HCT116 (cell line): ENCODE measurements at regions not wholly inside any gene's neighbourhood (a gene's known extent, or its start where the extent isn't known, plus 50 kb on each side); places are given as distances from the start of the nearest gene placed in this dataset.
A peak's percentile ranks its signal among the peaks of the same experiment; 100 is the strongest.

Experiments
- ATAC-seq: fragments of 200-7000 bp; cut with Tn5 transposase; 2 replicates; pipeline ENCODE4 v1.9.1; 2020; ENCODE audit warnings: mild to moderate bottlenecking, moderate library complexity
- BruUV-seq: library from RNA; stranded (reverse); fragments of 400-500 nt; replicated peaks from 2 replicates; lab custom pipeline; 2021; lab: Mats Ljungman, UMichigan
- CTCF ChIA-PET: fragments of 300-600 bp; sonication (Branson Sonifier 250); formaldehyde crosslinking; loops from one replicate; lab custom pipeline; 2021; ENCODE audit warnings: antibody characterized with exemption; lab: Charles Lee
- POLR2A ChIA-PET: fragments of 300-600, 350-600 bp; sonication (Branson Sonifier 250); formaldehyde crosslinking; loops from one replicate; lab custom pipeline; 2021; ENCODE audit warnings: antibody characterized with exemption; lab: Charles Lee
- RAD21 ChIA-PET, 2 experiments: fragments of 300-600 bp; sonication (Branson Sonifier 250); formaldehyde crosslinking; loops; one replicate each; lab custom pipeline; 2023; ENCODE audit warnings: low total read pairs in 2 of 2; ENCODE audit not compliant: uncharacterized antibody in 2 of 2, unreplicated experiment in 2 of 2, low non-redundant PET in 1 of 2; lab: Charles Lee
- DNase-seq: peaks from one replicate; pipeline ENCODE4 v3.0.0-alpha.2; 2010; ENCODE audit warnings: low read depth, low spot score
- H2AFZ ChIP-seq: fragments of 200-600 bp; shearing (Covaris generic), sonication (generic); 2 replicates; pipeline ENCODE4 v1.6.1; 2017; ENCODE audit warnings: low read depth, mixed run types, mixed read lengths, antibody characterized with exemption, low read length; ENCODE audit not compliant: poor library complexity, severe bottlenecking
- H3K27ac ChIP-seq: 2 replicates; pipeline ENCODE4 v1.5.1; 2012; ENCODE audit warnings: low read depth, low read length
- H3K27me3 ChIP-seq: fragments of 200-600 bp; sonication (generic); 2 replicates; pipeline ENCODE4 v1.6.1; 2016; ENCODE audit warnings: mixed run types, low read length, mixed read lengths; ENCODE audit not compliant: insufficient read depth
- H3K36me3 ChIP-seq, 2 experiments: fragments of 200-500 bp in 1 of 2; fragments of 200-600 bp in 1 of 2; sonication (Bioruptor generic) in 1 of 2; sonication (generic) in 1 of 2; 2 replicates each; pipeline versions ENCODE4 v1.5.1 to v1.6.1; 2014 to 2016; ENCODE audit warnings: low read length in 2 of 2, inconsistent platforms in 1 of 2, mixed read lengths in 1 of 2, mixed run types in 1 of 2; ENCODE audit not compliant: insufficient read depth in 2 of 2, control insufficient read depth in 1 of 2
- H3K4me1 ChIP-seq, 2 experiments: fragments of 200-600 bp in 1 of 2; sonication (generic) in 1 of 2; 2 replicates each; pipeline versions ENCODE4 v1.5.1 to v1.6.1; 2012 to 2017; ENCODE audit warnings: low read length in 2 of 2, inconsistent platforms in 1 of 2, mild to moderate bottlenecking in 1 of 2, mixed read lengths in 1 of 2, mixed run types in 1 of 2, moderate library complexity in 1 of 2; ENCODE audit not compliant: insufficient read depth in 2 of 2, control insufficient read depth in 1 of 2
- H3K4me2 ChIP-seq: fragments of 200-600 bp; sonication (generic); 2 replicates; pipeline ENCODE4 v1.6.1; 2017; ENCODE audit warnings: mixed run types, low read length, mixed read lengths
- H3K4me3 ChIP-seq, 2 experiments: fragments of 200-600 bp in 1 of 2; sonication (generic) in 1 of 2; replicated peaks in 1 of 2; 2 replicates each; pipeline ENCODE4 v1.5.1; 2011 to 2016; ENCODE audit warnings: low read length in 2 of 2, control low read depth in 1 of 2, low read depth in 1 of 2, mild to moderate bottlenecking in 1 of 2, mixed read lengths in 1 of 2, mixed run types in 1 of 2
- H3K79me2 ChIP-seq: fragments of 200-600 bp; sonication (generic); 2 replicates; pipeline ENCODE4 v1.6.1; 2017; ENCODE audit warnings: mild to moderate bottlenecking, mixed run types, low read length, moderate library complexity, mixed read lengths; ENCODE audit not compliant: insufficient read depth
- H3K9ac ChIP-seq: fragments of 200-600 bp; sonication (generic); 2 replicates; pipeline ENCODE4 v1.6.1; 2016; ENCODE audit warnings: low read length, mixed read lengths
- H3K9me2 ChIP-seq: fragments of 200-600 bp; sonication (generic), shearing (Covaris generic); 2 replicates; pipeline ENCODE4 v1.6.1; 2017; ENCODE audit warnings: mixed run types, mild to moderate bottlenecking, moderate library complexity; ENCODE audit not compliant: insufficient read depth
- H3K9me3 ChIP-seq, 2 experiments: fragments of 200-500 bp in 1 of 2; fragments of 200-600 bp in 1 of 2; sonication (Bioruptor generic) in 1 of 2; sonication (generic) in 1 of 2; 2 replicates each; pipeline ENCODE4 v1.6.1; 2014 to 2017; ENCODE audit warnings: low read length in 2 of 2, mixed read lengths in 2 of 2, inconsistent platforms in 1 of 2, low read depth in 1 of 2, mild to moderate bottlenecking in 1 of 2, mixed run types in 1 of 2, moderate library complexity in 1 of 2; ENCODE audit not compliant: control insufficient read depth in 1 of 2, insufficient read depth in 1 of 2
- H4K20me1 ChIP-seq: fragments of 200-600 bp; sonication (generic), shearing (Covaris generic); 2 replicates; pipeline ENCODE4 v1.6.1; 2017; ENCODE audit warnings: mixed run types, mild to moderate bottlenecking, moderate library complexity; ENCODE audit not compliant: insufficient read depth
- CBX3 ChIP-seq: IDR thresholded peaks from 2 replicates; pipeline ENCODE4 v1.6.1; 2012; ENCODE audit warnings: low read depth
- CEBPB ChIP-seq: IDR thresholded peaks from 2 replicates; pipeline ENCODE4 v1.6.1; 2012; ENCODE audit warnings: low read depth
- EGR1 ChIP-seq: IDR thresholded peaks from 2 replicates; pipeline ENCODE4 v1.6.1; 2012; ENCODE audit warnings: low read depth
- ELF1 ChIP-seq: IDR thresholded peaks from 2 replicates; pipeline ENCODE4 v1.6.1; 2012; ENCODE audit warnings: low read depth, borderline replicate concordance
- EZH2 ChIP-seq: fragments of 200-600 bp; sonication (generic); IDR thresholded peaks from 2 replicates; pipeline ENCODE4 v1.6.1; 2017; ENCODE audit warnings: antibody characterized with exemption, mixed run types
- EZH2phosphoT487 ChIP-seq: fragments of 200-600 bp; IDR thresholded peaks from 2 replicates; pipeline ENCODE4 v1.6.1; 2018; ENCODE audit warnings: antibody characterized with exemption, borderline replicate concordance
- FOSL1 ChIP-seq: IDR thresholded peaks from 2 replicates; pipeline ENCODE4 v1.6.1; 2012; ENCODE audit warnings: low read depth
- JUND ChIP-seq: IDR thresholded peaks from 2 replicates; pipeline ENCODE4 v1.6.1; 2012
- POLR2A ChIP-seq: IDR thresholded peaks from 2 replicates; pipeline ENCODE4 v1.7.0; 2011; ENCODE audit warnings: borderline replicate concordance; ENCODE audit not compliant: insufficient read depth, insufficient read length; ENCODE audit errors: extremely low read depth
- POLR2AphosphoS5 ChIP-seq: IDR thresholded peaks from 2 replicates; pipeline ENCODE4 v1.6.1; 2011; ENCODE audit warnings: mild to moderate bottlenecking, low read depth, low read length, moderate library complexity
- RAD21 ChIP-seq: IDR thresholded peaks from 2 replicates; pipeline ENCODE4 v1.6.1; 2012; ENCODE audit warnings: low read depth, mild to moderate bottlenecking
- SIN3A ChIP-seq: IDR thresholded peaks from 2 replicates; pipeline ENCODE4 v1.6.1; 2012; ENCODE audit warnings: low read depth
- SP1 ChIP-seq: IDR thresholded peaks from 2 replicates; pipeline ENCODE4 v1.6.1; 2012; ENCODE audit warnings: low read depth
- SRF ChIP-seq: IDR thresholded peaks from 2 replicates; pipeline ENCODE4 v1.6.1; 2012; ENCODE audit warnings: low read depth
- TCF7L2 ChIP-seq: IDR thresholded peaks from 2 replicates; pipeline ENCODE4 v1.7.0; 2011; ENCODE audit warnings: borderline replicate concordance, inconsistent platforms; ENCODE audit not compliant: insufficient read depth, insufficient read length; ENCODE audit errors: extremely low read depth
- YY1 ChIP-seq: IDR thresholded peaks from 2 replicates; pipeline ENCODE4 v1.6.1; 2011; ENCODE audit warnings: low read length, low read depth, moderate library complexity, mild to moderate bottlenecking; ENCODE audit not compliant: insufficient replicate concordance; ENCODE audit errors: extremely low read depth
- ZFX ChIP-seq: fragments of 450-650 bp; IDR thresholded peaks from 2 replicates; pipeline ENCODE4 v1.6.1; 2017
- ZNF274 ChIP-seq: fragments of 200-500 bp; sonication (Bioruptor generic); IDR thresholded peaks from 2 replicates; pipeline ENCODE4 v1.6.1; 2014; ENCODE audit warnings: mild to moderate bottlenecking, low read depth, low read length, inconsistent platforms
- intact Hi-C: fragments of 100-400 bp; cut with micrococcal nuclease; formaldehyde crosslinking; loops from 2 replicates; pipeline ENCODE4 v1.10.0; 2022
- TF ChIP-seq, protein P1 (sequence below): IDR thresholded peaks from 2 replicates; pipeline ENCODE4 v1.6.1; 2011; ENCODE audit warnings: mild to moderate bottlenecking, low read length, moderate library complexity; ENCODE audit not compliant: insufficient replicate concordance; ENCODE audit errors: extremely low read depth
- TF ChIP-seq, protein P2 (sequence below): IDR thresholded peaks from 2 replicates; pipeline ENCODE4 v1.6.1; 2012
- TF ChIP-seq, protein P3 (sequence below), 3 experiments: fragments of 200-600 bp in 1 of 3; sonication (generic) in 1 of 3; IDR thresholded peaks in 2 of 3; conservative IDR thresholded peaks in 1 of 3; 2 replicates each; pipeline ENCODE4 v1.5.1; 2012 to 2017; ENCODE audit warnings: low read depth in 2 of 3, low read length in 2 of 3, antibody characterized with exemption in 1 of 3, borderline replicate concordance in 1 of 3, control low read depth in 1 of 3, mild to moderate bottlenecking in 1 of 3, mixed read lengths in 1 of 3, mixed run types in 1 of 3, moderate library complexity in 1 of 3; ENCODE audit not compliant: insufficient read depth in 1 of 3
- TF ChIP-seq, protein P4 (sequence below): IDR thresholded peaks from 2 replicates; pipeline ENCODE4 v1.6.1; 2012

DNA sequence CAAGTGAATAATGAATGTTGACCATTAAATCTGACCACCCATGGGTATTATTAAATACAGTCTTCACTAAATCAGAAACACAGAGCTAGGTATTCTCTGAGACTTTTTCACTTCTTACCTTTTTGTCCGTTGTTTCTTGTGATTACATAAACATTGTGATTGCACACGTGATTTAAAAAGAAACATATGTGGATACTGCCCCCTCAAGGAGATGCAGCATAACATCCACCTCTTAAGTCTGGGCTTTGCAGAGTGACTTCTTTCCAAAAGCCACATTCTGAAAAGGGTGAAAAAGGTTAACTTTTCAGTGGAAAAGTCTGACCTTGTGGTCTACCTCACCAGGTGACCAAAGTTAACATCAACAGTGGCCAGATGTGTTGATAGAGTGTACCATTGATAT is 185.5 kb upstream of the FAR2 start:
- TF ChIP-seq, protein P1, sequence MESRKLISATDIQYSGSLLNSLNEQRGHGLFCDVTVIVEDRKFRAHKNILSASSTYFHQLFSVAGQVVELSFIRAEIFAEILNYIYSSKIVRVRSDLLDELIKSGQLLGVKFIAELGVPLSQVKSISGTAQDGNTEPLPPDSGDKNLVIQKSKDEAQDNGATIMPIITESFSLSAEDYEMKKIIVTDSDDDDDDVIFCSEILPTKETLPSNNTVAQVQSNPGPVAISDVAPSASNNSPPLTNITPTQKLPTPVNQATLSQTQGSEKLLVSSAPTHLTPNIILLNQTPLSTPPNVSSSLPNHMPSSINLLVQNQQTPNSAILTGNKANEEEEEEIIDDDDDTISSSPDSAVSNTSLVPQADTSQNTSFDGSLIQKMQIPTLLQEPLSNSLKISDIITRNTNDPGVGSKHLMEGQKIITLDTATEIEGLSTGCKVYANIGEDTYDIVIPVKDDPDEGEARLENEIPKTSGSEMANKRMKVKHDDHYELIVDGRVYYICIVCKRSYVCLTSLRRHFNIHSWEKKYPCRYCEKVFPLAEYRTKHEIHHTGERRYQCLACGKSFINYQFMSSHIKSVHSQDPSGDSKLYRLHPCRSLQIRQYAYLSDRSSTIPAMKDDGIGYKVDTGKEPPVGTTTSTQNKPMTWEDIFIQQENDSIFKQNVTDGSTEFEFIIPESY: no peak
- TF ChIP-seq ZFX (no peak), CBX3 (no peak; the same call in 1 of the 2 replicates), JUND (no peak), POLR2A (no peak), YY1 (no peak), SRF (no peak), SP1 (no peak), SIN3A (no peak), ELF1 (no peak), POLR2AphosphoS5 (no peak), ZNF274 (no peak), EZH2phosphoT487 (no peak), CEBPB (no peak), RAD21 (peak; percentile 61), EGR1 (no peak), EZH2 (no peak), TCF7L2 (no peak), FOSL1 (no peak)
- TF ChIP-seq, protein P2, sequence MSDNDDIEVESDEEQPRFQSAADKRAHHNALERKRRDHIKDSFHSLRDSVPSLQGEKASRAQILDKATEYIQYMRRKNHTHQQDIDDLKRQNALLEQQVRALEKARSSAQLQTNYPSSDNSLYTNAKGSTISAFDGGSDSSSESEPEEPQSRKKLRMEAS: peak; percentile 55
- TF ChIP-seq, protein P3, sequence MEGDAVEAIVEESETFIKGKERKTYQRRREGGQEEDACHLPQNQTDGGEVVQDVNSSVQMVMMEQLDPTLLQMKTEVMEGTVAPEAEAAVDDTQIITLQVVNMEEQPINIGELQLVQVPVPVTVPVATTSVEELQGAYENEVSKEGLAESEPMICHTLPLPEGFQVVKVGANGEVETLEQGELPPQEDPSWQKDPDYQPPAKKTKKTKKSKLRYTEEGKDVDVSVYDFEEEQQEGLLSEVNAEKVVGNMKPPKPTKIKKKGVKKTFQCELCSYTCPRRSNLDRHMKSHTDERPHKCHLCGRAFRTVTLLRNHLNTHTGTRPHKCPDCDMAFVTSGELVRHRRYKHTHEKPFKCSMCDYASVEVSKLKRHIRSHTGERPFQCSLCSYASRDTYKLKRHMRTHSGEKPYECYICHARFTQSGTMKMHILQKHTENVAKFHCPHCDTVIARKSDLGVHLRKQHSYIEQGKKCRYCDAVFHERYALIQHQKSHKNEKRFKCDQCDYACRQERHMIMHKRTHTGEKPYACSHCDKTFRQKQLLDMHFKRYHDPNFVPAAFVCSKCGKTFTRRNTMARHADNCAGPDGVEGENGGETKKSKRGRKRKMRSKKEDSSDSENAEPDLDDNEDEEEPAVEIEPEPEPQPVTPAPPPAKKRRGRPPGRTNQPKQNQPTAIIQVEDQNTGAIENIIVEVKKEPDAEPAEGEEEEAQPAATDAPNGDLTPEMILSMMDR (IDR thresholded peaks at IDR 0.05 in 2 of 3, conservative IDR thresholded peaks at IDR 0.05 in 1 of 3; ENCODE audit: borderline replicate concordance in 1 of 3, insufficient read depth in 1 of 3, low read depth in 2 of 3, low read length in 2 of 3): peak; percentile 30 to 71 (median 46); a peak in 5 of 6 replicates
- TF ChIP-seq, protein P4, sequence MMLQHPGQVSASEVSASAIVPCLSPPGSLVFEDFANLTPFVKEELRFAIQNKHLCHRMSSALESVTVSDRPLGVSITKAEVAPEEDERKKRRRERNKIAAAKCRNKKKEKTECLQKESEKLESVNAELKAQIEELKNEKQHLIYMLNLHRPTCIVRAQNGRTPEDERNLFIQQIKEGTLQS: no peak
- TF ChIP-seq, all 23 proteins: peak for 3
- no peak overlapping the region for H3K9ac ChIP-seq
- H3K27ac ChIP-seq: no peak overlapping the region
- DNase-seq (peak; percentile 44), ATAC-seq (peak; percentile 81)
- no peaks in the 10 kb centered on the region for H3K79me2 ChIP-seq
- H3K4me2 ChIP-seq: no peak overlapping the region
- no peaks in the 10 kb centered on the region for H3K9me3 ChIP-seq
- H3K36me3 ChIP-seq: no peaks in the 10 kb centered on the region
- H3K4me3 ChIP-seq: no peak overlapping the region
- RAD21 ChIA-PET: no interaction called here
- peak overlapping the region; percentile 79 for H2AFZ ChIP-seq
- POLR2A ChIA-PET: no interaction called here
- H3K9me2 ChIP-seq: no peaks in the 10 kb centered on the region
- H3K27me3 ChIP-seq: no peaks in the 10 kb centered on the region
- CTCF ChIA-PET: interaction anchor here (0.8 to 1.6 kb wide), 4 partner anchors 13 to 1503 kb away, joined by 3 to 4 read pairs (median 3); no protein-coding TSS in a partner anchor
- H3K4me1 ChIP-seq: no peaks in the 10 kb centered on the region
- intact Hi-C loops: no loop called here
- no TSS peak for BruUV-seq
- no peaks in the 10 kb centered on the region for H4K20me1 ChIP-seq
